ENCODE measurements at regions not wholly inside any gene's neighbourhood (a gene's known extent, or its start where the extent isn't known, plus 50 kb on each side); places are given as distances from the start of the nearest gene placed in this dataset.

GRCh38 chr5:174624733-174625522 is 99.5 kb upstream of the MSX2 start:
- Histone ChIP-seq H3K27me3 (no peaks in the 10 kb centered on the region), H3K27ac (no peak overlapping the region), H3K36me3 (no peaks in the 10 kb centered on the region), H3K4me1 (no peaks in the 10 kb centered on the region), H3K4me3 (no peak overlapping the region), H3K9me3 (no peaks in the 10 kb centered on the region)
- DNase-seq (ENCODE audit: low spot score) = no peak
- TF ChIP-seq CTCF (IDR thresholded peaks at IDR 0.05) = no peak

- DNase-seq (ENCODE audit: low spot score) = no peak
Measured at GRCh38 chr5:174625591-174626350, 98.6 kb upstream of the MSX2 start.

GRCh38 chr5:174626369-174626920 is 97.9 kb upstream of the MSX2 start:
- DNase-seq (ENCODE audit: low spot score) = no peak
- Histone ChIP-seq H3K27me3 (no peaks in the 10 kb centered on the region), H3K4me1 (no peaks in the 10 kb centered on the region), H3K27ac (no peak overlapping the region), H3K36me3 (no peaks in the 10 kb centered on the region), H3K4me3 (no peak overlapping the region), H3K9me3 (no peaks in the 10 kb centered on the region)
- TF ChIP-seq CTCF (IDR thresholded peaks at IDR 0.05) = no peak

More at GRCh38 chr5:174625591-174626350, 98.6 kb upstream of the MSX2 start:
- H3K36me3 ChIP-seq = no peaks in the 10 kb centered on the region
- no peak overlapping the region for H3K4me3 ChIP-seq
- H3K4me1 ChIP-seq = no peaks in the 10 kb centered on the region
- H3K9me3 ChIP-seq = no peaks in the 10 kb centered on the region
- no peak overlapping the region for H3K27ac ChIP-seq
- H3K27me3 ChIP-seq = no peaks in the 10 kb centered on the region
- TF ChIP-seq CTCF (IDR thresholded peaks at IDR 0.05) = no peak

- H3K27me3 ChIP-seq = peaks cover 0 to 3% of the 10 kb centered on the region in 2 donors
- DNase-seq (ENCODE audit: low spot score) = no peak
- H3K9me3 ChIP-seq = no peaks in the 10 kb centered on the region
- no peak for TF ChIP-seq CTCF (IDR thresholded peaks at IDR 0.05)
- no peak overlapping the region for H3K27ac ChIP-seq
- no peaks in the 10 kb centered on the region for H3K36me3 ChIP-seq
- H3K4me3 ChIP-seq = no peak overlapping the region
- H3K4me1 ChIP-seq = no peaks in the 10 kb centered on the region
Measured at GRCh38 chr5:174636094-174636493, 88.3 kb upstream of the MSX2 start.

- no peak for DNase-seq (ENCODE audit: low spot score)
Measured at GRCh38 chr5:174642816-174643405, 81.5 kb upstream of the MSX2 start.

More at GRCh38 chr5:174642816-174643405, 81.5 kb upstream of the MSX2 start:
- Histone ChIP-seq H3K4me1 (no peaks in the 10 kb centered on the region), H3K4me3 (no peak overlapping the region), H3K36me3 (no peaks in the 10 kb centered on the region), H3K27me3 (peaks cover 0 to 3% of the 10 kb centered on the region in 2 donors), H3K9me3 (peaks cover 0 to 10% of the 10 kb centered on the region in 2 donors), H3K27ac (no peak overlapping the region)
- no peak for TF ChIP-seq CTCF (IDR thresholded peaks at IDR 0.05)
